Fibroblast of lung (primary cell): ENCODE measurements at regions not wholly inside any gene's neighbourhood (a gene's known extent, or its start where the extent isn't known, plus 50 kb on each side); places are given as distances from the start of the nearest gene placed in this dataset.

Source experiments
- EZH2 ChIP-seq: IDR thresholded peaks from 2 replicates; pipeline ENCODE4 v1.5.1; 2012; ENCODE audit warnings: low read length, control low read depth, mild to moderate bottlenecking; ENCODE audit errors: missing control alignments
- TF ChIP-seq, protein P1 (sequence below), 2 donors: IDR thresholded peaks in 1 of 2; conservative IDR thresholded peaks in 1 of 2; 1 replicate in 1 of 2; 2 replicates in 1 of 2; pipeline ENCODE4 v1.5.1; 2011 to 2012; ENCODE audit warnings: low read length in 2 of 2, control low read depth in 1 of 2, inconsistent platforms in 1 of 2, low read depth in 1 of 2, mild to moderate bottlenecking in 1 of 2

GRCh38 chr17:70582777-70583176 is 413.4 kb downstream of the KCNJ2 start:
- TF ChIP-seq, protein P1, sequence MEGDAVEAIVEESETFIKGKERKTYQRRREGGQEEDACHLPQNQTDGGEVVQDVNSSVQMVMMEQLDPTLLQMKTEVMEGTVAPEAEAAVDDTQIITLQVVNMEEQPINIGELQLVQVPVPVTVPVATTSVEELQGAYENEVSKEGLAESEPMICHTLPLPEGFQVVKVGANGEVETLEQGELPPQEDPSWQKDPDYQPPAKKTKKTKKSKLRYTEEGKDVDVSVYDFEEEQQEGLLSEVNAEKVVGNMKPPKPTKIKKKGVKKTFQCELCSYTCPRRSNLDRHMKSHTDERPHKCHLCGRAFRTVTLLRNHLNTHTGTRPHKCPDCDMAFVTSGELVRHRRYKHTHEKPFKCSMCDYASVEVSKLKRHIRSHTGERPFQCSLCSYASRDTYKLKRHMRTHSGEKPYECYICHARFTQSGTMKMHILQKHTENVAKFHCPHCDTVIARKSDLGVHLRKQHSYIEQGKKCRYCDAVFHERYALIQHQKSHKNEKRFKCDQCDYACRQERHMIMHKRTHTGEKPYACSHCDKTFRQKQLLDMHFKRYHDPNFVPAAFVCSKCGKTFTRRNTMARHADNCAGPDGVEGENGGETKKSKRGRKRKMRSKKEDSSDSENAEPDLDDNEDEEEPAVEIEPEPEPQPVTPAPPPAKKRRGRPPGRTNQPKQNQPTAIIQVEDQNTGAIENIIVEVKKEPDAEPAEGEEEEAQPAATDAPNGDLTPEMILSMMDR (conservative IDR thresholded peaks at IDR 0.05 in 1 of 2, IDR thresholded peaks at IDR 0.05 in 1 of 2; ENCODE audit: low read depth in 1 of 2, low read length in 2 of 2): no peak
- no peak for TF ChIP-seq EZH2
